ENCODE measurements at regions not wholly inside any gene's neighbourhood (a gene's known extent, or its start where the extent isn't known, plus 50 kb on each side); places are given as distances from the start of the nearest gene placed in this dataset.

- no peak for TF ChIP-seq CTCF (IDR thresholded peaks at IDR 0.05)
- TF ChIP-seq POLR2A (IDR thresholded peaks at IDR 0.05): no peak
- no peak for TF ChIP-seq POLR2AphosphoS5 (IDR thresholded peaks at IDR 0.05)
- no peak for TF ChIP-seq EP300 (IDR thresholded peaks at IDR 0.05)
These were observed 139.9 kb downstream of the PCDH20 start for GRCh38 chr13:61275736-61276135.
